GM23248 (cell line): ENCODE measurements at regions not wholly inside any gene's neighbourhood (a gene's known extent, or its start where the extent isn't known, plus 50 kb on each side); places are given as distances from the start of the nearest gene placed in this dataset.

ENCODE experiments used
- EZH2 ChIP-seq: fragments of 200-600 bp; sonication (generic); IDR thresholded peaks from 2 replicates; pipeline ENCODE4 v1.6.1; 2018; ENCODE audit warnings: antibody characterized with exemption, mild to moderate bottlenecking; ENCODE audit not compliant: insufficient read depth, poor library complexity, severe bottlenecking
- EZH2phosphoT487 ChIP-seq: fragments of 200-600 bp; sonication (generic); IDR thresholded peaks from 2 replicates; pipeline ENCODE4 v1.6.1; 2018; ENCODE audit warnings: antibody characterized with exemption, moderate library complexity, mild to moderate bottlenecking, low read depth; ENCODE audit not compliant: insufficient read depth

DNA sequence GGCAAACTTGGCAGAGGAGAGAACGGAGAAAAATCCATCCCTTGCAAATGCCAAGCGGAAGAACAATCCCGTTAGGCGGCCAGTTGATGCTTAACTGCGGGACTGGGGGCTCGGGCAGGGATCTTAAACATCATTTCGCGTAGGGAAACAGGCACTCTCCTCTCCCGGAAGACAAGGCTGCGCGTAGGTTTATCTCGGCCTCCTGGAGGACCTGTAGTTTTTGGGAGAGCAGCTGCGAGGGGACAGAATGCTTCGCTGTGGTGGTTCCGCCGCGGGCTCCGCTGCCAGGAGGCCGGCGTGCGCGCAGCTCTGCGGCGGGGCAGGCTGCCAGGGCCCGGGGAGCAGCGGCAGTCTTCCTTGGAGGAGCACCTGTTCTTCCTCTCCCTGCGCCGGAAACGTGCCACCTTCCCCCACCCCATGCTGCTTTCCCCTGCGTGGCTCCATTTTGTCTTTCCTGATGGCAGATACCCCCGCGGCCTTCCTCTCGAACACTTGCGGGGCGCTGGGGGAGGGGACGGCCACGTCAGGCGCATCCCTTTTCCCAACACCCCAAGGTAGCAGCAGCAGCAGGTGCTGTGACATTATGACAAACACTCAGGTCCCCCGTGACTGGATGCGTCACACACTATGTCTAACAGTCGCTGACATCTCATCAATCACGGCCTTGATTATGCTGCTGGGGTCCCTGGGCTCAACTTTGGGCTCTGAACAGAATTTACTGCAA is 230.7 kb upstream of the BTBD3 start:
- TF ChIP-seq EZH2, result no peak
- no peak for TF ChIP-seq EZH2phosphoT487
